Ureter (tissue), 1 donor: ENCODE measurements at regions not wholly inside any gene's neighbourhood (a gene's known extent, or its start where the extent isn't known, plus 50 kb on each side); places are given as distances from the start of the nearest gene placed in this dataset.
"Not testable (repeated sequence)": the region's sequence is repeated elsewhere in the genome, so short reads cannot be mapped to it uniquely, and the experiment has no call there.

Experiments used
- DNase-seq: peaks from one replicate; pipeline ENCODE4 v3.0.0-alpha.2; 2020; ENCODE audit warnings: low spot score
- donor health status: DM: yes; HTN: yes; CAD: no.

- DNase-seq, result no peak
These were observed 54.2 kb upstream of the OPRM1 start for GRCh38 chr6:153984811-153985210.

GRCh38 chr6:153980171-153980570, 58.9 kb upstream of the OPRM1 start:
- no peak for DNase-seq

GRCh38 chr6:153978911-153979548, 60.0 kb upstream of the OPRM1 start:
- not testable (repeated sequence) for DNase-seq

GRCh38 chr6:153976921-153977693, 61.9 kb upstream of the OPRM1 start:
- no peak for DNase-seq

GRCh38 chr6:153966001-153966400, 73.0 kb upstream of the OPRM1 start:
- DNase-seq, result no peak

GRCh38 chr6:153963352-153963751, 75.7 kb upstream of the OPRM1 start:
- no peak for DNase-seq

GRCh38 chr6:153962555-153962954, 76.5 kb upstream of the OPRM1 start:
- no peak for DNase-seq

GRCh38 chr6:153960741-153961140, 78.3 kb upstream of the OPRM1 start:
- DNase-seq, result no peak

GRCh38 chr6:153960281-153960680, 78.8 kb upstream of the OPRM1 start:
- DNase-seq, result no peak

GRCh38 chr6:153959276-153959675, 79.8 kb upstream of the OPRM1 start:
- no peak for DNase-seq

GRCh38 chr6:153958860-153959259, 80.2 kb upstream of the OPRM1 start:
- DNase-seq, result no peak

GRCh38 chr6:153957394-153957793, 81.6 kb upstream of the OPRM1 start:
- DNase-seq, result no peak

- no peak for DNase-seq
These were observed 82.2 kb upstream of the OPRM1 start for GRCh38 chr6:153956808-153957207.

- DNase-seq, result no peak
These were observed 89.4 kb upstream of the OPRM1 start for GRCh38 chr6:153949616-153950015.

- no peak for DNase-seq
These were observed 91.1 kb upstream of the OPRM1 start for GRCh38 chr6:153947808-153948447.

GRCh38 chr6:153944201-153944600, 94.8 kb upstream of the OPRM1 start:
- no peak for DNase-seq

- no peak for DNase-seq
These were observed 96.7 kb upstream of the OPRM1 start for GRCh38 chr6:153942361-153942760.

- no peak for DNase-seq
These were observed 97.3 kb upstream of the OPRM1 start for GRCh38 chr6:153941768-153942167.

GRCh38 chr6:153938876-153939275, 100.2 kb upstream of the OPRM1 start:
- no peak for DNase-seq

- DNase-seq, result no peak
These were observed 107.6 kb upstream of the OPRM1 start for GRCh38 chr6:153931431-153931830.

- DNase-seq, result no peak
These were observed 111.2 kb upstream of the OPRM1 start for GRCh38 chr6:153927867-153928266.

- DNase-seq, result no peak
These were observed 140.5 kb upstream of the OPRM1 start for GRCh38 chr6:153898360-153899059.
